Astrocyte (in vitro differentiated cells and primary cell): ENCODE measurements at regions not wholly inside any gene's neighbourhood (a gene's known extent, or its start where the extent isn't known, plus 50 kb on each side); places are given as distances from the start of the nearest gene placed in this dataset.

Experiments used
- EZH2 ChIP-seq: IDR thresholded peaks from 2 replicates; pipeline ENCODE4 v1.6.1; 2012; ENCODE audit warnings: mild to moderate bottlenecking, low read length, inconsistent platforms; ENCODE audit not compliant: insufficient read depth
- TF ChIP-seq, protein P1 (sequence below): IDR thresholded peaks from 2 replicates; pipeline ENCODE4 v1.5.1; 2011; ENCODE audit warnings: low read depth, mild to moderate bottlenecking, inconsistent platforms, low read length, moderate library complexity; ENCODE audit not compliant: insufficient read depth

DNA sequence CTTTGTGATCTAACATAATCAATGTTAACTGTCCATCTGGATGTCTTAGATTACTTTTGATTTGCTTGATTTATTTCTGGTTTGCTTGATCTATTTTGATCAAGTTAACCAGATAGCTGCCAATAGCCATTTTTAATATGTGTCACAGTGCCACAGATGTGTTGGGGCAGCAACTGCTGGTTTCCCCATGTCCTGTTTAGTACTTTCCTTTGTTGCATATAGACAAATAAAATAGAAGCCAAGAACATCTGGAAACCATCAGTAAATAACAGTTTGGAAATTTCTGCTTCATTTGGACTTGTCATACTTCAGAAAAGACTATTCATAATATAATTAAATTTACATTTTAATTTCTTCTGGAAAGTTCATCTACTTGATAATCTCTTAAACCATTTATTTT, 145.6 kb upstream of the C21orf91 start:
- TF ChIP-seq, protein P1, sequence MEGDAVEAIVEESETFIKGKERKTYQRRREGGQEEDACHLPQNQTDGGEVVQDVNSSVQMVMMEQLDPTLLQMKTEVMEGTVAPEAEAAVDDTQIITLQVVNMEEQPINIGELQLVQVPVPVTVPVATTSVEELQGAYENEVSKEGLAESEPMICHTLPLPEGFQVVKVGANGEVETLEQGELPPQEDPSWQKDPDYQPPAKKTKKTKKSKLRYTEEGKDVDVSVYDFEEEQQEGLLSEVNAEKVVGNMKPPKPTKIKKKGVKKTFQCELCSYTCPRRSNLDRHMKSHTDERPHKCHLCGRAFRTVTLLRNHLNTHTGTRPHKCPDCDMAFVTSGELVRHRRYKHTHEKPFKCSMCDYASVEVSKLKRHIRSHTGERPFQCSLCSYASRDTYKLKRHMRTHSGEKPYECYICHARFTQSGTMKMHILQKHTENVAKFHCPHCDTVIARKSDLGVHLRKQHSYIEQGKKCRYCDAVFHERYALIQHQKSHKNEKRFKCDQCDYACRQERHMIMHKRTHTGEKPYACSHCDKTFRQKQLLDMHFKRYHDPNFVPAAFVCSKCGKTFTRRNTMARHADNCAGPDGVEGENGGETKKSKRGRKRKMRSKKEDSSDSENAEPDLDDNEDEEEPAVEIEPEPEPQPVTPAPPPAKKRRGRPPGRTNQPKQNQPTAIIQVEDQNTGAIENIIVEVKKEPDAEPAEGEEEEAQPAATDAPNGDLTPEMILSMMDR, result no peak
- no peak for TF ChIP-seq EZH2
